IMR-90 (cell line): ENCODE measurements at regions not wholly inside any gene's neighbourhood (a gene's known extent, or its start where the extent isn't known, plus 50 kb on each side); places are given as distances from the start of the nearest gene placed in this dataset.

Source experiments
- ATAC-seq: fragments of 200-7000 bp; cut with Tn5 transposase; 2 replicates; pipeline ENCODE4 v1.9.1; 2020; ENCODE audit warnings: low read depth, mild to moderate bottlenecking, moderate library complexity
- BruUV-seq: library from RNA; stranded (reverse); fragments of 400-500 nt; replicated peaks from 2 replicates; lab custom pipeline; 2021; lab: Mats Ljungman, UMichigan
- CTCF ChIA-PET: fragments of 300-600 bp; formaldehyde crosslinking; extraction: SDS; loops from one replicate; lab custom pipeline; 2021; ENCODE audit warnings: antibody characterized with exemption; lab: Yijun Ruan, JAX
- POLR2A ChIA-PET: fragments of 300-600 bp; sonication (Branson Sonifier 250); formaldehyde crosslinking; loops from one replicate; lab custom pipeline; 2022; ENCODE audit warnings: antibody characterized with exemption; ENCODE audit not compliant: unreplicated experiment; lab: Charles Lee
- DNase-seq: peaks from one replicate; pipeline ENCODE4 v3.0.0; 2013
- H2AFZ ChIP-seq: replicated peaks from 2 replicates; pipeline ENCODE3; 2013; ENCODE audit warnings: low read length, mild to moderate bottlenecking; ENCODE audit not compliant: poor library complexity
- H2AK5ac ChIP-seq: 2 replicates; pipeline ENCODE4 v1.6.1; 2013; ENCODE audit warnings: low read depth, low read length, inconsistent platforms
- H2AK9ac ChIP-seq: replicated peaks from 2 replicates; pipeline ENCODE3; 2013; ENCODE audit warnings: mild to moderate bottlenecking, low read depth, low read length, moderate library complexity; ENCODE audit not compliant: poor library complexity
- H2BK120ac ChIP-seq: 2 replicates; pipeline ENCODE4 v1.6.1; 2013; ENCODE audit warnings: low read depth, low read length, inconsistent platforms
- H2BK15ac ChIP-seq: 3 replicates; pipeline ENCODE4 v1.6.1; 2013; ENCODE audit warnings: low read depth, low read length, inconsistent platforms
- H2BK20ac ChIP-seq: 2 replicates; pipeline ENCODE4 v1.6.1; 2013; ENCODE audit warnings: low read depth, mild to moderate bottlenecking, inconsistent platforms, low read length, moderate library complexity
- H2BK5ac ChIP-seq: 2 replicates; pipeline ENCODE4 v1.6.1; 2013; ENCODE audit warnings: mild to moderate bottlenecking, low read depth, low read length, inconsistent platforms; ENCODE audit not compliant: poor library complexity, severe bottlenecking
- H3K14ac ChIP-seq: replicated peaks from 2 replicates; pipeline ENCODE4 v1.6.1; 2013; ENCODE audit warnings: low read depth, low read length, inconsistent platforms
- H3K18ac ChIP-seq: 2 replicates; pipeline ENCODE4 v1.6.1; 2013; ENCODE audit warnings: low read depth, low read length, control low read depth
- H3K23ac ChIP-seq: 2 replicates; pipeline ENCODE4 v1.6.1; 2013; ENCODE audit warnings: low read depth, low read length, inconsistent platforms
- H3K27ac ChIP-seq: 2 replicates; pipeline ENCODE4 v1.5.1; 2013; ENCODE audit warnings: mild to moderate bottlenecking, control low read depth, low read length; ENCODE audit not compliant: insufficient read depth
- H3K27me3 ChIP-seq: 2 replicates; pipeline ENCODE4 v1.6.1; 2013; ENCODE audit warnings: low read length; ENCODE audit not compliant: control insufficient read depth, insufficient read depth
- H3K36me3 ChIP-seq: 2 replicates; pipeline ENCODE4 v1.6.1; 2013; ENCODE audit warnings: low read length, mixed read lengths; ENCODE audit not compliant: control insufficient read depth, insufficient read depth
- H3K4ac ChIP-seq: 2 replicates; pipeline ENCODE4 v1.6.1; 2013; ENCODE audit warnings: low read depth, low read length, inconsistent platforms
- H3K4me1 ChIP-seq: 2 replicates; pipeline ENCODE4 v1.6.1; 2013; ENCODE audit warnings: low read length, mixed read lengths; ENCODE audit not compliant: control insufficient read depth, insufficient read depth
- H3K4me2 ChIP-seq: 2 replicates; pipeline ENCODE4 v1.6.1; 2013; ENCODE audit warnings: low read depth, mild to moderate bottlenecking, control low read depth, low read length, moderate library complexity
- H3K4me3 ChIP-seq: 2 replicates; pipeline ENCODE4 v1.5.1; 2013; ENCODE audit warnings: low read depth, mild to moderate bottlenecking, control low read depth, low read length, moderate library complexity; ENCODE audit not compliant: insufficient read depth
- H3K56ac ChIP-seq: 2 replicates; pipeline ENCODE4 v1.6.1; 2013; ENCODE audit warnings: low read length, inconsistent platforms; ENCODE audit not compliant: insufficient read depth; ENCODE audit errors: extremely low read depth
- H3K79me1 ChIP-seq, 2 experiments: 2 replicates each; pipeline ENCODE4 v1.6.1; 2013; ENCODE audit warnings: low read length in 2 of 2, inconsistent platforms in 1 of 2, low read depth in 1 of 2
- H3K9ac ChIP-seq: 2 replicates; pipeline ENCODE4 v1.6.1; 2013; ENCODE audit warnings: low read depth, low read length, control low read depth
- H3K9me1 ChIP-seq: 2 replicates; pipeline ENCODE4 v1.6.1; 2013; ENCODE audit warnings: low read length, inconsistent platforms; ENCODE audit not compliant: insufficient read depth
- H3K9me3 ChIP-seq: 2 replicates; pipeline ENCODE4 v1.6.1; 2013; ENCODE audit warnings: low read length; ENCODE audit not compliant: control insufficient read depth, insufficient read depth
- H4K20me1 ChIP-seq: 2 replicates; pipeline ENCODE4 v1.6.1; 2013; ENCODE audit warnings: low read length, inconsistent platforms; ENCODE audit not compliant: insufficient read depth
- H4K5ac ChIP-seq: 2 replicates; pipeline ENCODE4 v1.6.1; 2013; ENCODE audit warnings: mild to moderate bottlenecking, low read depth, low read length, control low read depth
- H4K8ac ChIP-seq, 2 experiments: 2 replicates each; pipeline ENCODE4 v1.6.1; 2013; ENCODE audit warnings: low read depth in 2 of 2, low read length in 2 of 2, control low read depth in 1 of 2, inconsistent platforms in 1 of 2
- H4K91ac ChIP-seq: 2 replicates; pipeline ENCODE4 v1.6.1; 2013; ENCODE audit warnings: low read depth, low read length, inconsistent platforms; ENCODE audit not compliant: insufficient read depth
- BHLHE40 ChIP-seq: fragments of 150-350 bp; IDR thresholded peaks from 2 replicates; pipeline ENCODE4 v1.6.1; 2016; ENCODE audit warnings: mild to moderate bottlenecking, low read depth, low read length
- CHD1 ChIP-seq: IDR thresholded peaks from 2 replicates; pipeline ENCODE4 v1.6.1; 2012; ENCODE audit warnings: low read depth, low read length, improper control_type of control experiment
- CTCF ChIP-seq: conservative IDR thresholded peaks from 2 replicates; pipeline ENCODE4 v1.5.1; 2012; ENCODE audit warnings: mild to moderate bottlenecking, low read depth, low read length, improper control_type of control experiment
- MAFK ChIP-seq: IDR thresholded peaks from 2 replicates; pipeline ENCODE4 v1.6.1; 2012; ENCODE audit warnings: low read depth, low read length, improper control_type of control experiment
- MAZ ChIP-seq: IDR thresholded peaks from 2 replicates; pipeline ENCODE4 v1.6.1; 2012; ENCODE audit warnings: low read depth, mild to moderate bottlenecking, low read length, improper control_type of control experiment, moderate library complexity, borderline replicate concordance
- MXI1 ChIP-seq: IDR thresholded peaks from 2 replicates; pipeline ENCODE4 v1.6.1; 2012; ENCODE audit warnings: low read depth, mild to moderate bottlenecking, low read length, moderate library complexity, borderline replicate concordance
- NFE2L2 ChIP-seq: fragments of 150-350 bp; IDR thresholded peaks from 2 replicates; pipeline ENCODE4 v1.6.1; 2016; ENCODE audit warnings: low read depth, mild to moderate bottlenecking, low read length
- POLR2A ChIP-seq: IDR thresholded peaks from 2 replicates; pipeline ENCODE4 v1.6.1; 2012; ENCODE audit warnings: mild to moderate bottlenecking, low read depth, low read length
- RAD21 ChIP-seq: IDR thresholded peaks from 2 replicates; pipeline ENCODE4 v1.6.1; 2012; ENCODE audit warnings: low read length, improper control_type of control experiment
- RCOR1 ChIP-seq: IDR thresholded peaks from 2 replicates; pipeline ENCODE4 v1.6.1; 2012; ENCODE audit warnings: mild to moderate bottlenecking, low read length, improper control_type of control experiment; ENCODE audit not compliant: insufficient replicate concordance
- RFX5 ChIP-seq: IDR thresholded peaks from 2 replicates; pipeline ENCODE4 v1.8.0; 2012; ENCODE audit warnings: low read depth, mild to moderate bottlenecking, low read length, moderate library complexity
- SMC3 ChIP-seq: fragments of 150-350 bp; IDR thresholded peaks from 2 replicates; pipeline ENCODE4 v1.6.1; 2016; ENCODE audit warnings: low read depth, mild to moderate bottlenecking, antibody characterized with exemption, low read length, moderate library complexity
- WGBS, 2 experiments: methylation state at CpG; one replicate each; pipeline versions ENCODE4 v1.1.5 to v1.1.7; 2013; ENCODE audit warnings: missing lambda C conversion rate in 2 of 2; ENCODE audit not compliant: insufficient read length in 1 of 2; ENCODE audit errors: extremely low coverage in 2 of 2; 5-methylcytosine and 5-hydroxymethylcytosine counted together
- dilution Hi-C: fragments of 300-500 bp; cut with HindIII; formaldehyde crosslinking; loops from one replicate; pipeline ENCODE4 v1.14.3; 2018; ENCODE audit warnings: low sequenced_read_pairs; ENCODE audit not compliant: unreplicated experiment
- in situ Hi-C: fragments of 300-500 bp; cut with MboI; formaldehyde crosslinking; loops from 3 replicates; pipeline ENCODE4 v1.14.3; 2019; ENCODE audit warnings: low sequenced_read_pairs, inconsistent platforms, mixed read lengths
- intact Hi-C: fragments of 100-400 bp; cut with micrococcal nuclease; formaldehyde crosslinking; loops from 2 replicates; pipeline ENCODE4 v1.10.0; 2022
- TF ChIP-seq, protein P1 (sequence below): fragments of 150-350 bp; IDR thresholded peaks from 2 replicates; pipeline ENCODE4 v1.6.1; 2017; ENCODE audit warnings: mild to moderate bottlenecking, antibody characterized with exemption, low read length, low read depth

- ChIA-PET CTCF (no interaction called here), POLR2A (no interaction called here)
- no peak overlapping the region for H3K4me3 ChIP-seq
- no peak overlapping the region for H2BK5ac ChIP-seq
- no peaks in the 10 kb centered on the region for H3K79me1 ChIP-seq
- no peak overlapping the region for H4K5ac ChIP-seq
- no peak overlapping the region for H3K14ac ChIP-seq
- no peak overlapping the region for H2AK5ac ChIP-seq
- no peak for ATAC-seq
- no peaks in the 10 kb centered on the region for H3K36me3 ChIP-seq
- H2BK120ac ChIP-seq, result no peak overlapping the region
- 40% methylated on average over 1 of the region's 1 CpG; no CpG with 5 or more reads in 1 of the 2 experiments for WGBS, 2 experiments
- H3K4me1 ChIP-seq, result no peaks in the 10 kb centered on the region
- H3K4ac ChIP-seq, result no peak overlapping the region
- H4K91ac ChIP-seq, result no peak overlapping the region
- no TSS peak for BruUV-seq
- no peak overlapping the region for H3K18ac ChIP-seq
- H3K27me3 ChIP-seq, result no peaks in the 10 kb centered on the region
- H2BK15ac ChIP-seq, result no peak overlapping the region
- H3K9me3 ChIP-seq, result no peaks in the 10 kb centered on the region
- H3K9ac ChIP-seq, result no peak overlapping the region
- H4K8ac ChIP-seq, result no peak overlapping the region
- intact Hi-C loops, result no loop called here
- no peaks in the 10 kb centered on the region for H3K9me1 ChIP-seq
- no peak overlapping the region for H3K23ac ChIP-seq
- no peak overlapping the region for H3K56ac ChIP-seq
- H3K27ac ChIP-seq, result no peak overlapping the region
- no peak for TF ChIP-seq MXI1
- TF ChIP-seq NFE2L2, result no peak
- TF ChIP-seq CTCF, result no peak
- TF ChIP-seq RFX5, result no peak
- TF ChIP-seq BHLHE40, result no peak
- TF ChIP-seq, protein P1, sequence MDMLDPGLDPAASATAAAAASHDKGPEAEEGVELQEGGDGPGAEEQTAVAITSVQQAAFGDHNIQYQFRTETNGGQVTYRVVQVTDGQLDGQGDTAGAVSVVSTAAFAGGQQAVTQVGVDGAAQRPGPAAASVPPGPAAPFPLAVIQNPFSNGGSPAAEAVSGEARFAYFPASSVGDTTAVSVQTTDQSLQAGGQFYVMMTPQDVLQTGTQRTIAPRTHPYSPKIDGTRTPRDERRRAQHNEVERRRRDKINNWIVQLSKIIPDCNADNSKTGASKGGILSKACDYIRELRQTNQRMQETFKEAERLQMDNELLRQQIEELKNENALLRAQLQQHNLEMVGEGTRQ, result no peak
- no peak for TF ChIP-seq SMC3
- TF ChIP-seq CHD1, result no peak
- no peak for TF ChIP-seq RAD21
- TF ChIP-seq POLR2A, result no peak
- no peak for TF ChIP-seq RCOR1
- TF ChIP-seq MAZ, result no peak
- no peak for TF ChIP-seq MAFK
- H4K20me1 ChIP-seq, result no peaks in the 10 kb centered on the region
- DNase-seq, result no peak
- no peak overlapping the region for H3K4me2 ChIP-seq
- in situ Hi-C loops, result no loop called here
- H2AFZ ChIP-seq, result no peak overlapping the region
- H2BK20ac ChIP-seq, result no peak overlapping the region
- no peak overlapping the region for H2AK9ac ChIP-seq
- dilution Hi-C loops, result no loop called here
These were observed 151.8 kb downstream of the SMC2 start for GRCh38 chr9:104245925-104246324.
